VCaP (cell line): ENCODE measurements at regions not wholly inside any gene's neighbourhood (a gene's known extent, or its start where the extent isn't known, plus 50 kb on each side); places are given as distances from the start of the nearest gene placed in this dataset.
"Not testable (repeated sequence)": the region's sequence is repeated elsewhere in the genome, so short reads cannot be mapped to it uniquely, and the experiment has no call there.

Experiments used
- H3K27ac ChIP-seq: fragments of 450-650 bp; 2 replicates; pipeline ENCODE4 v1.5.1; 2017
- CTCF ChIP-seq: fragments of 450-650 bp; conservative IDR thresholded peaks from 2 replicates; pipeline ENCODE4 v1.5.1; 2017; ENCODE audit warnings: mild to moderate bottlenecking, moderate library complexity

DNA sequence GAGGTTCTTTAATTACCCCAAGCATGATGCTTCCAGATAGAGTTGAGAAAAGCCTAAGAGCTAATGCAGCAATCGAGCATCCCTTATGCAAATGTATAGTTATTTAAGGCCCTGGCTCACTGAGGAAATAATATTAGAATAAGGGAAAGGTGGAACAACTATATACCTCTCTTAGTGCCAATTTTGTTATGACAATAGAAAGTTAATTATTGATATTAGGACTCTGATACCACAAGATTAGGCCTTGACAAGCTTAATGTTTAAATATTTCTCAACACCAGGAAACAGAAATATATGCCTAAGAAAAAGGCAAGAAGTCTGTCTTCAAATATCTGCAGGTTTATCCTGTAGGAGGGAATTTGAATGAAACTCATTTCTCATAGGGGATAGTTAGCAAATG is 371.0 kb downstream of the PRELID2 start:
- no peak for TF ChIP-seq CTCF
- no peak overlapping the region for H3K27ac ChIP-seq

GRCh38 chr5:145463634-145464033 is 371.5 kb downstream of the PRELID2 start:
- TF ChIP-seq CTCF: no peak
- no peak overlapping the region for H3K27ac ChIP-seq

- no peak for TF ChIP-seq CTCF
- no peak overlapping the region for H3K27ac ChIP-seq
Measured at GRCh38 chr5:145462525-145462924, 372.6 kb downstream of the PRELID2 start.

DNA sequence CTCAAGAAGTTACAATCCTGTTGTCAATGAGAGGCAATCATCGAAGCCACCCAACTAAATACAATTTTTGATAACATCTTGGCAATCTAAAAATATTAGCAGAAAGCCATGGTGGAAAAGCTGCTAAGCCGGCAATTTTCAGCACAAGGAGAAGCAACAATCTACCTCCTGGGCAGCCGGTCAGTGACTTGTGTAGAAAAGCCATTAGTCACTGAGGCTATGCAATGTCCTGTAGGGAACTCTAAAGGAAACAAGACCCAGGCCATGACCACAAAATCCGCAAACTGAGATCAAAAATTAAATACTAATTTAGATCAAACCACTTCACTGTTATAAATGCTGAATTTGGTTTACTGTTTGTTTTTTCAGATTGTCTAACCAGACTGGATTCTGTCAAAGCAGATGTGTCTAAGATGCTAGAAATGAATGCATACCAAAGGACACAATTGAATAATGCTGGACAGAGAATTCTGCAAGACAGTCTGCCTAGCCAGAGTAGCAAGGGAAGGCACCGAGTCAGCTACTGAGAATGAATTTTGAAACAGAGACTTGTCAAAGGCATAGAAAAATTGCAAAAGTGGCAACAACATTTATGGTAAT is 384.8 kb downstream of the PRELID2 start:
- no peak for TF ChIP-seq CTCF
- no peak overlapping the region for H3K27ac ChIP-seq

- no peak overlapping the region for H3K27ac ChIP-seq
- no peak for TF ChIP-seq CTCF
Measured at GRCh38 chr5:145449794-145450193, 385.3 kb downstream of the PRELID2 start.

GRCh38 chr5:145446875-145447274 is 388.3 kb downstream of the PRELID2 start:
- H3K27ac ChIP-seq: not testable (repeated sequence)

DNA sequence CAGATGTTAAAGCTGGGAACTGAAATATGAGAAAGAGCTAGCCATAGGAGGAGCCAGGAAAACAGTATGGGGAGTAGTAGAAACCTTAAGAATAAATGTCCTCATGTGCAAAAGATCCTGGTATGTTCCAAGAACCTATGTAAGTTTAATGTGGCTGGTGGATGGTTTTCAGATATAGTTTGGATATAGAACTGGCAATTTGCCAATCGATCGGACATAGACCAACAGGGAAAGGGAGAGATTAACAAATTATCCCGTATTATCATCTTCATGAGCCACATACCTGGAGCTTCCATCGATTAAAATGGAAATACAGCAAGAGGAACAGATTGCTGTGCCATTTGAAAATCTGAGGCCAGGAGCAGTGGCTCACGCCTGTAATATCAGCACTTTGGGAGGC is 388.7 kb downstream of the PRELID2 start:
- TF ChIP-seq CTCF: no peak

DNA sequence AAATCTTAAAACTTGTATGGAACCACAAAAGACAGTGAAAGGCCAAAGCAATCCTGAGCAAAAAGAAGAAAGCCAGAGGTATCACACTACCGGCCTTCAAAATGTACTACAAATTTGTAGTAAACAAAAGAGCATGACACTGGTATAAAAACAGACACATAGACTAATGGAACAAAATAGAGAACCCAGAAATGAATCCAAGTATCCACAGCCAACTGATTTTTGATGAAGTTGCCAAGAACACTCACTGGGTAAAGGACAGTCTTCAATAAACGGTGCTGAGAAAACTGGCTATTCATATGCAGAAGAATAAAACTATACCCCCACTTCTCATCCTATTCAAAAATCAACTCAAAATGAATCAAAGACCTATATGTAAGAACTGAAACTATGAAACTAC is 390.1 kb downstream of the PRELID2 start:
- no peak for TF ChIP-seq CTCF
- H3K27ac ChIP-seq: no peak overlapping the region

More for the DNA sequence above, 388.7 kb downstream of the PRELID2 start:
- no peak overlapping the region for H3K27ac ChIP-seq
